ENCODE measurements at regions not wholly inside any gene's neighbourhood (a gene's known extent, or its start where the extent isn't known, plus 50 kb on each side); places are given as distances from the start of the nearest gene placed in this dataset.

DNA sequence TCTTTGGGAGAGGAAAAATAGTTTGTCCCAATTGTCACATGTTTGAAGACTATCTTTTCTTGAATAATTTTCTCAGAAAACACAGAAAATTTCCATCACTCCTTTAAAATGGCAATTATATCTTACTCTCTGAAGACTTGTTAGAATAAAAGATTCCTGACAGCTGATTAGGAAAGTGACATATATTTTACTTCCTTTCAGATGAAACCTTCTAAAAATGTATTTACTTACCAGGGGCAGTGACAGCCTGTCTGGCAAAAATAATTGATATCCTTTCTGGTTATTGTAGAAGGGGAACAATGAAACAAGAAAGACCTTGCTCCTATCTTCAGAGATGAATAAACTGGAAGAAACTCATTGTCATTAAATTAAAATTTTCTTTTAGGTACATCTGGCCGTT is 483.3 kb upstream of the GOLIM4 start:
- Histone ChIP-seq H3K4me3 (ENCODE audit: low read length) (no peak overlapping the region), H3K36me3 (ENCODE audit: control insufficient read depth, insufficient read depth, low read length) (no peaks in the 10 kb centered on the region), H3K9me3 (ENCODE audit: control insufficient read depth, low read depth, low read length) (no peaks in the 10 kb centered on the region), H3K4me1 (ENCODE audit: control insufficient read depth, insufficient read depth, low read length) (no peaks in the 10 kb centered on the region), H3K27me3 (ENCODE audit: control insufficient read depth, insufficient read depth, low read length) (no peaks in the 10 kb centered on the region), H3K27ac (ENCODE audit: low read length) (no peak overlapping the region)
- DNase-seq = no peak
- WGBS (ENCODE audit: insufficient coverage, low lambda C conversion rate) = no CpG with 5 or more reads among the region's 1 CpG

DNA sequence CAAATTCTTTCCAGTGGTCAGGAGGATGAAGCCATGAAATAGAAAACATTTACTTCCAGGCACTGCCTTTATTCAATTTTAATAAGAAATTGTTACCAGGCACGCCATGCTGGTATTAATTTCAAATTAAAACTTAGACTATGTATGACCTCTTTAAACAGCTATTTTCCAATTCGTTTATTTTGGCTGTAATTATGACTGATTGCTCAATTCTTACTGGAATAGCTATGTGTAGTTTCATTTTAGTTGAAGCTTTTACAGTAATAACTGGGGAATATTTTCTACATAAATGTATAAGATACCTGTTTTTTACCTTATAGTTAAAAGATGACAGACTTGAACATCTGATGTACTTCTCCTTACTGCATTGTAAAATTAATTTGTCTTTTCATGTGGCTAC is 480.0 kb upstream of the GOLIM4 start:
- no peaks in the 10 kb centered on the region for H3K36me3 ChIP-seq (ENCODE audit: control insufficient read depth, insufficient read depth, low read length)
- H3K4me3 ChIP-seq (ENCODE audit: low read length) = no peak overlapping the region
- H3K27me3 ChIP-seq (ENCODE audit: control insufficient read depth, insufficient read depth, low read length) = no peaks in the 10 kb centered on the region
- 20% methylated on average over 1 of the region's 2 CpGs for WGBS (ENCODE audit: insufficient coverage, low lambda C conversion rate)
- H3K27ac ChIP-seq (ENCODE audit: low read length) = no peak overlapping the region
- no peaks in the 10 kb centered on the region for H3K4me1 ChIP-seq (ENCODE audit: control insufficient read depth, insufficient read depth, low read length)
- no peaks in the 10 kb centered on the region for H3K9me3 ChIP-seq (ENCODE audit: control insufficient read depth, low read depth, low read length)
- no peak for DNase-seq

DNA sequence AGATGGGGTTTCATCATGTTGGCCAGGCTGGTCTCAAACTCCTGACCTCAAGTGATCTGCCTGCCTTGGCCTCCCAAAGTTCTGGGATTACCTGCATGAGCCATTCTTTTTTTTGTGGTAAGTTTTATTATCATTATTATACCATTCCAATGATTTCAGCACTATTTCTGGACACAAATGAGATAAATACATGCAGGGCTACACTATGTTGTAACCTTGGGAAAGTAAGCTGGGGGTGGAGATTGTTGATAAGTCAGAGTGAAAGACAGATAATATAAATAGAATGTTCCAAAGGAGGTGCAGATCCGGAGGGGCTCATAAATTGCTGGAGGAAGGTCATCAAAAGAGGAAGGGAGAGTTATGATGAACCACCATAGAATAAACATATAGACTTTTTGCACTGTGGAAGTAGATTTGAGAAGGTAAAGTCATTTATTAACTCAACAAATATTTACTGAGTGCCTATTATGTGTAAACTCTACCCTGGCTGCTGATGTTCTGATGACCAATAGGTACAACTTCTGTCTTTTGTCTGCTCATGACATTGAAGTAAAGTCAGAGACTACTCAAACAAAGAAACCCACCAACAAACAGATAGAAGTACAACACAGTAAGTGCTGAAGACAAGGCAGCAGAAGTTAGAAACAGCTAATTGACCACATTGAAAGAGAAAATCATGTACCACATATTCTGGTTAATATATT is 478.9 kb upstream of the GOLIM4 start:
- DNase-seq = no peak
- 22% methylated on average over 1 of the region's 1 CpG for WGBS (ENCODE audit: insufficient coverage, low lambda C conversion rate)
- Histone ChIP-seq H3K4me3 (ENCODE audit: low read length) (no peak overlapping the region), H3K27me3 (ENCODE audit: control insufficient read depth, insufficient read depth, low read length) (no peaks in the 10 kb centered on the region), H3K36me3 (ENCODE audit: control insufficient read depth, insufficient read depth, low read length) (no peaks in the 10 kb centered on the region), H3K4me1 (ENCODE audit: control insufficient read depth, insufficient read depth, low read length) (no peaks in the 10 kb centered on the region), H3K9me3 (ENCODE audit: control insufficient read depth, low read depth, low read length) (no peaks in the 10 kb centered on the region), H3K27ac (ENCODE audit: low read length) (no peak overlapping the region)

GRCh38 chr3:168570404-168571155 is 474.9 kb upstream of the GOLIM4 start:
- Histone ChIP-seq H3K36me3 (ENCODE audit: control insufficient read depth, insufficient read depth, low read length) (no peaks in the 10 kb centered on the region), H3K27ac (ENCODE audit: low read length) (no peak overlapping the region), H3K9me3 (ENCODE audit: control insufficient read depth, low read depth, low read length) (no peaks in the 10 kb centered on the region), H3K4me1 (ENCODE audit: control insufficient read depth, insufficient read depth, low read length) (no peaks in the 10 kb centered on the region), H3K27me3 (ENCODE audit: control insufficient read depth, insufficient read depth, low read length) (no peaks in the 10 kb centered on the region), H3K4me3 (ENCODE audit: low read length) (no peak overlapping the region)
- 60% methylated on average over 1 of the region's 2 CpGs for WGBS (ENCODE audit: insufficient coverage, low lambda C conversion rate)
- no peak for DNase-seq

DNA sequence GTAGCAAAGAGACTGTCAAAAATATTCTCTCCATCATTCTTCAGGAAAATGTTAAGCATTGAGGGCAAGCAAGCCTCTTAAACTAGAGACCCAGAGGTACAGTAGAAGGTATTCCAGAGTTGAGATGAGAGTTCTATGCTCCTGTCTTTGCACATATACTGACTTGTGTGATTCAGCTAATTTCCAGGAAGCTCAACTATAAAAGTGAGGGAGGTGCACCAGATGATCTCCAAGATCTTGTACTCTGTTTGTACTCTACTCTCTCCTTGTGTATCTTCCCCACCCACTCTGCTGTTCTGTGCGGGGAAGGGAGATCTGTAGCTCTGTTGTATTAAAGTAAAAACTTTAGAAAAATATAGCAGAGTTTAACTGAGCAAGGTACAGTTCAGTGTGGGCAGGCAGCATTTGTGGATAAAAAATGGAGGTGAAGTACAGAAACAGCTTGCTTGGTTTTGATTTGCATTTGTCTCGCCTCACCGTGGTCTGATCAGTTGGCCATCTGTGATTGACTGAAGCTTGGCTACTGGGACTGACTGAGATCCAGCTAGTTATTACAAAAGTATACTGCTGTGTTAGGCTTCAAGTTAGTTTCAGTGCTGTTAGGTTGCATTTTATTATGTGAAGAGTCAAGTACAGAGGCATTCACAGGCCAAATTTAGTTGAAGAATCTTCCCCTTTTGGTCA is 463.1 kb upstream of the GOLIM4 start:
- H3K9me3 ChIP-seq (ENCODE audit: control insufficient read depth, low read depth, low read length) = no peaks in the 10 kb centered on the region
- no peak for DNase-seq
- no peak overlapping the region for H3K27ac ChIP-seq (ENCODE audit: low read length)
- H3K4me1 ChIP-seq (ENCODE audit: control insufficient read depth, insufficient read depth, low read length) = no peaks in the 10 kb centered on the region
- no peak overlapping the region for H3K4me3 ChIP-seq (ENCODE audit: low read length)
- no CpG with 5 or more reads among the region's 3 CpGs for WGBS (ENCODE audit: insufficient coverage, low lambda C conversion rate)
- no peaks in the 10 kb centered on the region for H3K27me3 ChIP-seq (ENCODE audit: control insufficient read depth, insufficient read depth, low read length)
- no peaks in the 10 kb centered on the region for H3K36me3 ChIP-seq (ENCODE audit: control insufficient read depth, insufficient read depth, low read length)

DNA sequence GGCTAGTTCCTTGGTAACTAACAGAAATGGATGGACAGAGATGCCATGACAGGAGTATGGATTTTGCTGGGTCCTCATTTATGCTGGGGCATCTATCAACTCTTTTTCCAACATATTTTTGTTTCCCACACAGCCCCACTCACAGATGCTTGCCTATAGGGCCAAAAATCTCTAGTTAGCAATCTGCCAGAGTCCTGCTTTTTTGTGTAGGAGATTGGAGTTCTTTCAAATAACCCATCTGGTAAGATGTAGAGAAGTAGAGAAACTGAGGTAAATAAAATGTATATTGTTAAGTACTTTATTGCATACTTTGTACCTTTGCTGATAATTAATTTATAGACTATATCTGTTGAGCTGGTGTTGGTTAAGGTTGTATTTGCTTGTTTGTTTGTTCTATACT is 456.5 kb upstream of the GOLIM4 start:
- Histone ChIP-seq H3K4me3 (ENCODE audit: low read length) (no peak overlapping the region), H3K27ac (ENCODE audit: low read length) (no peak overlapping the region)

GRCh38 chr3:168548719-168549118 is 453.0 kb upstream of the GOLIM4 start:
- no CpG with 5 or more reads among the region's 2 CpGs for WGBS (ENCODE audit: insufficient coverage, low lambda C conversion rate)

More for the DNA sequence above, 456.5 kb upstream of the GOLIM4 start:
- no peaks in the 10 kb centered on the region for H3K9me3 ChIP-seq (ENCODE audit: control insufficient read depth, low read depth, low read length)
- DNase-seq = no peak
- H3K36me3 ChIP-seq (ENCODE audit: control insufficient read depth, insufficient read depth, low read length) = no peaks in the 10 kb centered on the region
- H3K4me1 ChIP-seq (ENCODE audit: control insufficient read depth, insufficient read depth, low read length) = no peaks in the 10 kb centered on the region
- no peaks in the 10 kb centered on the region for H3K27me3 ChIP-seq (ENCODE audit: control insufficient read depth, insufficient read depth, low read length)

GRCh38 chr3:168546707-168547106 is 451.0 kb upstream of the GOLIM4 start:
- H3K27me3 ChIP-seq (ENCODE audit: control insufficient read depth, insufficient read depth, low read length) = no peaks in the 10 kb centered on the region
- H3K27ac ChIP-seq (ENCODE audit: low read length) = no peak overlapping the region
- H3K9me3 ChIP-seq (ENCODE audit: control insufficient read depth, low read depth, low read length) = no peaks in the 10 kb centered on the region
- WGBS (ENCODE audit: insufficient coverage, low lambda C conversion rate) = 94% methylated on average over 3 of the region's 7 CpGs
- no peaks in the 10 kb centered on the region for H3K36me3 ChIP-seq (ENCODE audit: control insufficient read depth, insufficient read depth, low read length)
- no peak for DNase-seq
- H3K4me1 ChIP-seq (ENCODE audit: control insufficient read depth, insufficient read depth, low read length) = no peaks in the 10 kb centered on the region
- H3K4me3 ChIP-seq (ENCODE audit: low read length) = no peak overlapping the region

More at GRCh38 chr3:168548719-168549118, 453.0 kb upstream of the GOLIM4 start:
- H3K27ac ChIP-seq (ENCODE audit: low read length) = no peak overlapping the region
- no peaks in the 10 kb centered on the region for H3K36me3 ChIP-seq (ENCODE audit: control insufficient read depth, insufficient read depth, low read length)
- H3K27me3 ChIP-seq (ENCODE audit: control insufficient read depth, insufficient read depth, low read length) = no peaks in the 10 kb centered on the region
- no peaks in the 10 kb centered on the region for H3K9me3 ChIP-seq (ENCODE audit: control insufficient read depth, low read depth, low read length)
- DNase-seq = no peak
- no peaks in the 10 kb centered on the region for H3K4me1 ChIP-seq (ENCODE audit: control insufficient read depth, insufficient read depth, low read length)
- no peak overlapping the region for H3K4me3 ChIP-seq (ENCODE audit: low read length)

- Histone ChIP-seq H3K9me3 (ENCODE audit: control insufficient read depth, low read depth, low read length) (no peaks in the 10 kb centered on the region), H3K27ac (ENCODE audit: low read length) (no peak overlapping the region), H3K27me3 (ENCODE audit: control insufficient read depth, insufficient read depth, low read length) (no peaks in the 10 kb centered on the region), H3K36me3 (ENCODE audit: control insufficient read depth, insufficient read depth, low read length) (no peaks in the 10 kb centered on the region), H3K4me1 (ENCODE audit: control insufficient read depth, insufficient read depth, low read length) (no peaks in the 10 kb centered on the region), H3K4me3 (ENCODE audit: low read length) (no peak overlapping the region)
- DNase-seq = no peak
- WGBS (ENCODE audit: insufficient coverage, low lambda C conversion rate) = 40% methylated on average over 1 of the region's 1 CpG
These were observed 449.9 kb upstream of the GOLIM4 start for GRCh38 chr3:168545591-168545990.

DNA sequence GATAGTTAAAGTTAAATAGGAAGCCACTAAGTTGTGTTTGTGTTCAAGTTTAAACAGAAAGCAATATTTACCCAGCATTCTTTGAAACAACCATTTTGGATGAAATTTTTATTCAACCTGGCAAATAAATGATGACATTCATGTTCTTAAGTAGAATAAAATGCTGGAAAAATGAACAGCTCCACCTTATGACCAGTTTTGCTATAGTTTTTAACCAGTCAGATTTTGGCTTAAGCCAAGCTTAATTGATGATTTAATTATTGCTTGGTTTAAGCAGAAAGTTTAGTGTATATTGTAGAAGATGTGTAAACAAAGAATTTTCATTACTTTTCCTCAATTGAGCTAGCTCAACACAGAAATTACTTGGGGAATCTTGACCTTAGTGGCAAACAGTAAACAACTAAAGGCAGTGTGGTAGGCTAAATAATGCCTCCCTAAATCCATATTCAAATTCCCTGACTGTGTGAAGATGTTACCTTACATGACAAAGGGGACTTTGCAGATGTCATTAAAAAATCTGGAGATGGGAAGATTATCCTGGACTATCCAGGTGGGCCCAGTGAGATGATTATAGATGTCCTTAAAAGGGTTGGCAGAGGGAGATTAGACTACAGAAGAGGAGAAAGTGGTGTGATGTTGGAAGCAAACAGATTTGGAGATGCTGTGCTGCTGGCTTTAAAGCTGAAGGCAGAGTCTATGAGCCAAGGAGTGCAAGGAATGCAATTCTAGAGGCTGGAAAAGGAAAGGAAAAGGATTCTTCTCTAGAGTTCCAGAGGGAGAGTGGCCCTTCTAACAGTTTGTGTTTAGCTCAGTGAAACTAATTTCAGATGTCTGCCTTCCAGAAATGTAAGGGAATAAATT is 448.6 kb upstream of the GOLIM4 start:
- Histone ChIP-seq H3K36me3 (ENCODE audit: control insufficient read depth, insufficient read depth, low read length) (no peaks in the 10 kb centered on the region), H3K9me3 (ENCODE audit: control insufficient read depth, low read depth, low read length) (no peaks in the 10 kb centered on the region), H3K4me1 (ENCODE audit: control insufficient read depth, insufficient read depth, low read length) (no peaks in the 10 kb centered on the region), H3K4me3 (ENCODE audit: low read length) (no peak overlapping the region), H3K27me3 (ENCODE audit: control insufficient read depth, insufficient read depth, low read length) (no peaks in the 10 kb centered on the region), H3K27ac (ENCODE audit: low read length) (no peak overlapping the region)
- DNase-seq = no peak

Data from large intestine (tissue), 3 donors.